ENCODE measurements at regions not wholly inside any gene's neighbourhood (a gene's known extent, or its start where the extent isn't known, plus 50 kb on each side); places are given as distances from the start of the nearest gene placed in this dataset.
"Not testable (repeated sequence)": the region's sequence is repeated elsewhere in the genome, so short reads cannot be mapped to it uniquely, and the experiment has no call there.

GRCh38 chr9:118674942-118675341 lies 694.3 kb downstream of the BRINP1 start:
- DNase-seq, result no peak

GRCh38 chr9:118677936-118678653 lies 691.1 kb downstream of the BRINP1 start:
- DNase-seq, result not testable (repeated sequence)

GRCh38 chr9:118686959-118687358 lies 682.3 kb downstream of the BRINP1 start:
- no peak for DNase-seq

GRCh38 chr9:118689280-118689679 lies 680.0 kb downstream of the BRINP1 start:
- no peak for DNase-seq

DNA sequence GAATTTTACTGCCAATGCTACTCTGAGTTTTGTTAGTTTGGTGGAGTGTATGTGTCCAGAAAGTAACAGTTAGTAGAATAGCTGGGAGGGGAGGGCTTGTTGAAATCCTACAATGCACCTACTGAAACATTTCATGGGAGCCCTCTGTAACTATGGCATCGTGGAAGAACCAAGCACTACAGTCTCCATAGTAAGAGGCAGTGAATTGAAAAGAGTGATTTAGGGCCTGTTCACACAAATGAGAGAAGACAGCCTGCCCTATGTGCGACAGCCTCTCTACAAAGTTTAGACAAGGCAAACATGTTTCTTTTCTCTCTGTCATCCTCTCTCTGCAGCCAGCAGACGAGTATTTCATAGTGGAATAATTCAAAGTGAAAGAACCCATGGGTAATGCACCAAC lies 676.6 kb downstream of the BRINP1 start:
- DNase-seq, result no peak

DNA sequence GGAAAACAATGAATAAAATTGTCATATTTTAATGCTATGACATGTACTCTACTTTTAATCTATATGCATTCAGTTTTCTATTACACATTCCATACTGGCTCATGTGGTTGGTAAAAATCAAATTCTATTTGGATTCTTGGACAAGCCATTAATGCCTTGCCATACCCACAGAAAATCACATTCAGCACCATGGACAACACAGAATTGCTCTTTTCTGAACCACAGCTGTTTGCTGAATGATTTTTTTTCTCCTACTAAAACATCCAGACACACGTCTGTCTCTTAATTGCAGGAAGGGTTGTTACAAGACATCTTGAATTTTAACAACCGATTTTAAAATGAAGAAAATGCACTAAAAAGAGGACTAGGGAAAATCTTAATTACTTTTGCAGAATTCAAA lies 675.6 kb downstream of the BRINP1 start:
- DNase-seq, result no peak

DNA sequence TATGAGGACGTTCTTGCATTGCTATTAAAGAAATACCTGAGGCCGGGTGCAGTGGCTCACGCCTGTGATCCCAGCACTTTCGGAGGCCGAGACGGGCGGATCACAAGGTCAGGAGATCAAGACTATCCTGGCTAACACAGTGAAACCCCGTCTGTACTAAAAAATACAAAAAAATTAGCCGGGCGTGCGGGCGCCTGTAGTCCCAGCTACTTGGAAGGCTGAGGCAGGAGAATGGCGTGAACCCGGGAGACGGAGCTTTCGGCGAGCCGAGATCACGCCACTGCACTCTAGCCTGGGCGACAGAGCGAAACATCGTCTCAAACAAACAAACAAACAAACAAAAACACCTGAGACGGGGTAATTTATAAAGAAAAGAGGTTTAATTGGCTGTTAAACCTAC lies 674.0 kb downstream of the BRINP1 start:
- not testable (repeated sequence) for DNase-seq

DNA sequence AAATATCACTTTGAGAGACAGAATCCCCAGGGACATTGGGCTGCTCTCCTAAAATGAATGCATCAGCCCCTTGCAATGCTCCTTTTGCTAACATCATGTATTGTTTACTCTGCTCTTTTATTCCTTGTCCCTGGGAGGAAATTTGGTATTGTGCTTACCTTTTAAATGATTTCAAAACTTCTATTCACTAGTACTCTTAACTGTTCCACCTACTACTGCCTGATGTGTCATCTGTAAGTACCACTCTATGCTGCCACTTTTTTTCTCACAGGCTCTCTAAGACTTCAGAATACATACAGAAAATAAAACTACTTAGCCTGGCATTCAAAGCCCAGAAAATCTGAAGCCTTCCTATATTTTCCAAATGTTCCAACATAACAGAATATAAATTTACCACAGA lies 667.2 kb downstream of the BRINP1 start:
- no peak for DNase-seq

DNA sequence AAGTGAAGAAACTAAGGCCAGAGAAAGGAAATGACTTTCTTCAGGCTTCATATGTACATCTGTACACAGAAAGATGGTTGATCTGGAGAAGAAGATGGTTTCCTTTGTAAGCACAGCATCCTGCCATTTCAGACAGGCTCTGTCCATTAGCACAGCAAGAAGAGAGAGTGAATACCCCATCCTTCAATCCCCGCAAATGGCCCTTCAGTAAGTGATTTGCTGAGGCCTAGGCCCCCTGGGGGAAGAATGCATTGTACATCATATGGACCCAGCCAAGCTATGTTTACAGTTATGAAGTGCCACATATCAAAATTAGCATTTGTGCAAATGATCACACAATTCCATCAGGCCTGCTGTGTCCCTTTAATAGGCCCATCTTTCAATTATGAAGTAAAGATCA lies 657.4 kb downstream of the BRINP1 start:
- no peak for DNase-seq

DNA sequence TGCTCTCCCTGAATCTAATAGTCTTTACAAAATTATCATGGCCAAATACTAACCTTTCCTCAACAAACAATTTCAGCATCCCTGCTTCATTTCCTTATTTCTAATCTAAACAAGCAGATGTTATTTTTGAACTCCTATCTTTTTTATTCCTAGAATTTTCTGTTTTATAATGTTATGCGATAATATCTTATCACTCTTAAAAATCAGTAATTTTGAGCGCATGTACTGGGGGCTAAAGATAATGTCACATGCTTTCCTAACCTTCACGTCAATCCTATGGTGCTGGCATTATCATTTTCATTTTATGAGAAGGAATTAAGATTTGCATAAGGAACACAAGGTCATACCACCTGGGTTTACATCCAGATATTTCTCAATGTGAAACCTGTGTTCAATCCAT lies 648.0 kb downstream of the BRINP1 start:
- DNase-seq, result no peak

DNA sequence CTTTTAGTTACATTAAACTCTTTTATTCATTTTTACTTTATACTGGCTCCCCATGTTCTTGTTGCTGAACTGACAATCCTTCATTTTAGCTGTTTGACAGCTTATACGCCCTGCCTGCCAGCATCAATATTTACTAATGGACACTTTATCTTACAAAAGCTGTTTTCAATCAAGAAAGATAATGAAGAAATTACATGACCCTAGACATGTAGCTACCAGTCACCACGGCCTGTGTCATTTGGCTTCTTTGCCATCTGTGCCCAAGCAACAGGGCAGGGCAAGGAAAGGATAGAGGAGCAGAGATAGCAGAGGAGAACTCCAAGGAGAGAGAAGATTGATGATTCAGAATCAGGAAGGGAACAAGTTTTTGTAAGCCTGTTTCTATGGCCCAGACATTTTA lies 647.3 kb downstream of the BRINP1 start:
- DNase-seq, result no peak

DNA sequence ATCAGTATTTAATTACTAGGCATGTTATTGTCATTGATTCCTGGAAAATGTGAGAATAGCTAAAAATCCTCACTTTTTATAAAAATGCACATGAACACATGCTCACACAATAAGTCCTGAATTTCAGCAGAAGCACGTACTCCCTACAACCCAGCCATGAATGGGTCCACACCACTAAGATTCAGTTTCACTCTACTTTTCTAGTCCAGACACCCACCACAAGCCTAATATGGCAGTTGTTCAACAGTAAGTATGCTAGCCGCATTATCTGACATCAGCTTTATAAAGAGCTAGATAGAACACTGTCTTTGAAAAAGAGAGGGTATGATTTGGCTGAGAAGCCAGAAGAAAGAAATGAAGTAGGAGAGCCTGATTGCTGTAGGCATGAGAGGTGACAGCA lies 639.3 kb downstream of the BRINP1 start:
- no peak for DNase-seq

DNA sequence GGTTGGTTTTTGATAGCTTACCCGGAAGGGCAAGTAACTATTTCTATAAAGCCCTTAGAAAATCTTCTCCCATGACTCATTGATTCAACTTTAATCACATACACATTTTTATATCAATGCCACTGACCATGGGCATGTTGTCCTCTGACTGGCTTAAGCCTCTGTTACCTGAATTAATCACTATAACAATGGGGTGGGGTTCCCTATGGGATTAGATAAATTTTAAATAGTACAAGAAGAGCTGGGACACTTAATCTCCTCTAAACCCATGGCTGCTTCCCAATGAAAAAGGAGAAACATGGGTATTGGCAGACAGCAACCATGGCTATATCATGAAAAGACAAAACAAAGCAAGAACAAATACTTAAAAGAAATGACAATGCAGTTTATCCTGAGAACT lies 636.2 kb downstream of the BRINP1 start:
- DNase-seq, result no peak

DNA sequence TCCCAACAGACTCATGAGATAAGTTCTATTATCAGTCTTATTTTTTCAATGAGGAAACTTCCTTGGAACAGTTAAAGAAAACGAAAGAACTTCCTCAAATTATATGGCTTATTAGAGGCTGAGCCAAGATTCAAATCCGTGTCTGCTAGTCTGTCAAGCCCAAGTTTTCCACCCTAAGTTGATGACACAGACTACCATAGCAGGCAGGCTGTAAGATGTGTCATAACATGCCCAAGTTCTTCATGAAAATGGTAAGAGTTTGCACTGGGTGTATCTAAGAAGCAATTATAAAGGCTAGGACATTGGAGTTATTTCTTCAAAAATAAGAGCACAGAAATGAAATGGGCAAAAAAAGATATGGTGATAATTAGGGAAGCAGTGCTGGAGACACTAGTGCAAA lies 634.5 kb downstream of the BRINP1 start:
- DNase-seq, result no peak

DNA sequence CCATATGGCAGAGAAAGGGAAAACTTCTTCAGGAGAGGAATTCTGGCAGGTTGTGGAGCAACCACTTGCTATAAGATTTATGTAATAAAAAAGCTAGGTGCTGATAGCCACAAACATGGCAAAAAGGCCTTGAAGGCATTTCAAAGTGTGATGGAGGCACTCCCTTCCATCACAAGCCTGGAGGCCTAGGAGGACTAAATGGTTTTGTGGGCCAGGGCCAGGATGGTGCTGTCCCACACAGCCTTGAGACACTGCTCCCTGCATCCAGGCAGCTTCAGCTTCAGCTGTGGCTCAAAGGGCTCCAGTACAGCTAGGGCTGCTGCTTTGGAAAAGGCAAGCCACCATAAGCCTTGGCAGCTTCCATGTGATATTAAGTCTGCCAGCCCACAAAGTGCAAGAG lies 632.8 kb downstream of the BRINP1 start:
- no peak for DNase-seq

DNA sequence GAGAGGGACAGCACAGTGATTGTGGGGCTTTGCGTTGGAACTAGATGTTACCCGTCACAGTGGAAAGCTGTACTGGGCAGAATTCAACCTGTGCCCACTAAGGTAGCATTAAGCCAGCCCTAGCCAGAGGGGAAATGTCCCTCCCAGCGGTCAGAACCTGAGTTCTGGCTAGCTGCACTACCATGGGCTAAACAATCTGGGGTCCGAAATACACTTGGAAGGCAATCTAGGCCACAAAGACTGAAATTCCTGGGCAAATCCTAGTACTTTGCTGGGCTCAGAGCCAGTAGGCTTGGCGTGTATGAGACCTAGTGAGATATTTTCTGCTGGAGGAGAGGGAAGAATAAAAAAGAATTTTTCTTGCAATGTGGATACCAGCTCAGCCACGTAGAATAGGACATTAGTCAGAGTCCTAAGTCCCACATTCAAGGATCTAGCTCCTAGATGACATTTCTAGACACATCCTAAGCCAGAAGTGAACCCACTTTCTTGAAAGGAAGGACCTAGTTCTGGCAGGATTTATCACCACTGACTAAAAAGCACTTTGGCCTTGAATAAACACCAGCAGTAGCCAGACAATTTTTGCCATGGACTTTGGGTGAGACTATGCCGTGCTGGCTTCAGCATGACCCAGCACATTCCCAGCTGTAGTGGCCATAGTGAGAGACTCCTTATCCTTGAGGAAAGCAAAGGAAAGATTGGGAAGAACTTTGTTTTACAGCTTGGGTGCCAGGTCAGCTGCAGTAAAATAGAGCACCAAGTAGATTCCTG lies 618.0 kb downstream of the BRINP1 start:
- no peak for DNase-seq

- no peak for DNase-seq
Measured at GRCh38 chr9:118751848-118752223, 617.4 kb downstream of the BRINP1 start.

DNA sequence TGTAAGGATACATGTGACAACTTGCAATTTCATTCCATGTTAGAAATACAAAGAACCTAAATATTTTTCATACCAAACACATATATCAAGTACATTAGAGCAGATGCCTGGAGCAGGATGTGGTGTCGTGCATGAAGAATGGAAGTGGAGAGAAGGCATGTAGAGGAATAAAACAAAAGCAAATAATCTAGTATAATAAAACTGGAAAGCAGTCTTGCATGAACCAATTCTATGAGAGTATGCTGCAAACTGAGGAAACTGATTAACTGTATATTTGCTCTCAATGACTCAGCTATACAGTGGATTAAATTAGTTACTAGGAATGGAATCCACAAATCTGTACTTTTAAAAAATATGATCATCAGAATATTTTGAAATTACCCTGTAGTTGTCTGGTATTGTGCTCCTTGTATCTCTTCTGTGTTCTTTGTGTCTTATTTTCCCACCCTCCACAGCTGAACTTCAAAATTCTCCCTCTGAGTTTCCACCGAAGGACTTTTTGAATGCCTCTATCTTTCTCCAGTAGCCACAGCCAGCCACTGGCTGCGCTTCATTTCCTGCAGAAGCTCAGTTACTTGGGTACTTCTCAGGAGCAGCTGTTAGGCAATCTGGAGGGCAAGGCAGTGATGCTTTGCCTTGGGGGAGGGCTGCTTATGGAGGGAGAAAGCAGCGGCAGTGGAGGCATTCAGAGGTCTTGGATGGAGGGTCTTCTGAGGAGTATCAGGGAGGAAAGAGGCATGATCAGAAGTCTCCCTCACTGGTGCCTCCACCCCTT lies 608.0 kb downstream of the BRINP1 start:
- DNase-seq, result no peak

GRCh38 chr9:118767571-118767970 lies 601.7 kb downstream of the BRINP1 start:
- no peak for DNase-seq

DNA sequence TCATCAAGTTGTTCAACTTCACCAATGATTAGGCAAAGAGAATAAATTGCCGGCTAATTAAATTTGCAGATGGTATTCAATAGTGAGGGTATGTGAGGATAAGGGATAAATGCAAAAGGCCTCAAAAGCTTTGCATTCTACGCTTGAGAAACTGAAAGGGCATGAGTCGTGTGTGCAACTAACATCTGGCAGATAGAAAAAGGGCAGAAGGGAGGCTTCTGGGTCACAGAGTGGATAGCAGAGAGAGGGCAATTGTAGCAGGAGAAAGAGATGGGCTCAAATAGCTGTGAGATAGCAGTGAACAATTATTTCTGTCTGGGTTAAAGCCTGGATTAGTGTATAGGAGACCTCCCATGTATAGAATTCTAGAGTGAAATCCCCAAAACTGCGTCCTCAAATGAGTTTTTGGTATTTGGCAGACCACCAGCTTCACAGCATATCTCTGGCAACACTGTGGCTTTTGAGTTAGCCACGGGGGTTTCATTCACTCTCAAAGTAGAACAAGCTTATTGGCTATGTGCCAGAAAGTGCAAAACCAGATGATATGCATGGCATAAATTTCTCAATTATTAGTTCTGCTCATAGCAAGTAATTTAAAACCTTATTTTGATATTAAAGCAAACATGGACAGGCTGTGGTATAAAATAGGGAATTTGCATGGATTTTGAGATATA lies 586.3 kb downstream of the BRINP1 start:
- no peak for DNase-seq

DNA sequence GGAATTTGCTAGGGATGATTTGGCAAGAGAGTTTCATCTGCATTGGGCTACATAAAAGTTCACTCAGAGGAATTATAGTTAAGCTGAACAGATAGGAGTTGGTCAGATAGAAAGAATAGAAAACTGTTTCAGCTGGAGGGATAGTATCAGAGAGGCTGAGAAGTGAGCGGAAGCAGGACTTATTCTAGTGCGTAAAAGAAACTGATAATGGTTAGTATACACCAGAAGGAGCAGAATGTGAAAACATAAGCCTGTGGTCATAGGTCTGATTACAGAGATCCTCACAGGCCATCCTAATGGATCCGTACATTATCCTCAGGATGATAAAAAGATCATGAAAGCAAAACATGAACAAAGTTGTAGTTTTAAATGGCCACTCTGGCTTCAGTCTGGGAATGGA lies 585.2 kb downstream of the BRINP1 start:
- no peak for DNase-seq

GRCh38 chr9:118785456-118785855 lies 583.8 kb downstream of the BRINP1 start:
- no peak for DNase-seq

DNA sequence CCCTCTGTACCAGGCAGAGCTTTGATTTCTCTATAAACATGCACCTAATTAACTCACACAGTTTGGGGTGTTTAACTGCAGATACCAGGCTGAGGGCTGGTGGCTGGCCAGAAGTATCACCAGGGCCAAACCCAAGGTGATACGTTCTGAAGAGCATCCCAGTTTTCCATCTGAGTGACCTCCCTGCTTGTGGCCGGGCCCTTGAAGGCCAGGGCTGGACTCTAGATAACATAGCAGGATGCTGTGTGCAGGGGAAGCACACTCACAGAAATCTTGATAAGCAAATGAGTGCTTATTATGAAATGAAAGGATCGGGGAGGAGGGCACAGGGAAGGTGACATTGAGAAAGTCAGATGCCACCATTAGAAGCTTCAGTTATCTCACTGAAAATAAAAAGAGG lies 582.4 kb downstream of the BRINP1 start:
- DNase-seq, result no peak

All from amniotic stem cell (primary cell).